Uterus (tissue), 3 donors: ENCODE measurements at regions not wholly inside any gene's neighbourhood (a gene's known extent, or its start where the extent isn't known, plus 50 kb on each side); places are given as distances from the start of the nearest gene placed in this dataset.

ENCODE experiments used
- DNase-seq, 2 donors: peaks; one replicate each; pipeline ENCODE4 v3.0.0-alpha.2; 2019 to 2020
- H3K27ac ChIP-seq, 2 donors: fragments of 200-600 bp; sonication (generic); 1 replicate in 1 of 2; 2 replicates in 1 of 2; pipeline ENCODE4 v1.5.1; 2016 to 2018
- H3K27me3 ChIP-seq, 2 donors: fragments of 200-600 bp; sonication (generic); one replicate each; pipeline ENCODE4 v1.5.1; 2018 to 2019; ENCODE audit warnings: control low read depth in 1 of 2
- H3K36me3 ChIP-seq, 2 donors: fragments of 200-600 bp; sonication (generic); one replicate each; pipeline ENCODE4 v1.5.1; 2019; ENCODE audit warnings: control low read depth in 1 of 2
- H3K4me1 ChIP-seq, 2 donors: fragments of 200-600 bp; sonication (generic); one replicate each; pipeline ENCODE4 v1.5.1; 2018 to 2019; ENCODE audit warnings: control low read depth in 1 of 2
- H3K4me3 ChIP-seq, 2 donors: fragments of 200-600 bp; sonication (generic); 1 replicate in 1 of 2; 2 replicates in 1 of 2; pipeline ENCODE4 v1.5.1; 2018 to 2019; ENCODE audit warnings: mild to moderate bottlenecking in 1 of 2
- H3K9me3 ChIP-seq, 2 donors: fragments of 200-600 bp; sonication (generic); one replicate each; pipeline ENCODE4 v1.5.1; 2019; ENCODE audit warnings: control low read depth in 1 of 2
- POLR2A ChIP-seq, 2 donors: fragments of 450-650 bp; IDR thresholded peaks; one replicate each; pipeline ENCODE4 v1.6.1; 2016; ENCODE audit warnings: antibody characterized with exemption in 2 of 2, mild to moderate bottlenecking in 1 of 2, moderate library complexity in 1 of 2
- intact Hi-C: fragments of 100-400 bp; cut with DNase I; formaldehyde crosslinking; loops from one replicate; pipeline ENCODE4 v1.15.1; 2023; ENCODE audit warnings: low total_unique reads
- TF ChIP-seq, protein P1 (sequence below), 4 experiments: fragments of 200-600 bp in 2 of 4; fragments of 450-650 bp in 2 of 4; sonication (generic) in 2 of 4; IDR thresholded peaks; one replicate each; pipeline ENCODE4 v1.5.1; 2016 to 2019; ENCODE audit warnings: antibody characterized with exemption in 4 of 4, mild to moderate bottlenecking in 2 of 4, moderate library complexity in 1 of 4
- donor health status: DM: yes; HTN: yes; CAD: no.

DNA sequence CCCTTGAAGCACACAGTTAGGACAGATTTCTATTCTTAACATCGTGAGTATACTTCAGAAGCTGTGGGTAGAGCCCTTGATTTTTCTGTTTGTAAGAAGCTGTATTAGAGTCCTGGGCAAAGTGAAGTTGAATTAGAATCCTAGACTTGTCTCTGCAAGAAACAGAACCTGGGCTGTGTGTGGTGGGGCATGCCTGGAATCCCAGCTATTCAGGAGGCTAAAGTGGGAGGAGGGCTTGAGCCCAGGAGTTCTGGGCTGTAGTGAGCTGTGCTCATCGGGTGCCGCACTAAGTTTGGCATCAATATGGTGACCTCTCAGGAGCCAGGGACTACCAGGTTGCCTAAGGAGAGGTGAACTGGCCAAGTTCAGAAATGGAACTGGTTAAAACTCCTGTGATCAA, 183.4 kb downstream of the GNAI1 start:
- TF ChIP-seq, protein P1, sequence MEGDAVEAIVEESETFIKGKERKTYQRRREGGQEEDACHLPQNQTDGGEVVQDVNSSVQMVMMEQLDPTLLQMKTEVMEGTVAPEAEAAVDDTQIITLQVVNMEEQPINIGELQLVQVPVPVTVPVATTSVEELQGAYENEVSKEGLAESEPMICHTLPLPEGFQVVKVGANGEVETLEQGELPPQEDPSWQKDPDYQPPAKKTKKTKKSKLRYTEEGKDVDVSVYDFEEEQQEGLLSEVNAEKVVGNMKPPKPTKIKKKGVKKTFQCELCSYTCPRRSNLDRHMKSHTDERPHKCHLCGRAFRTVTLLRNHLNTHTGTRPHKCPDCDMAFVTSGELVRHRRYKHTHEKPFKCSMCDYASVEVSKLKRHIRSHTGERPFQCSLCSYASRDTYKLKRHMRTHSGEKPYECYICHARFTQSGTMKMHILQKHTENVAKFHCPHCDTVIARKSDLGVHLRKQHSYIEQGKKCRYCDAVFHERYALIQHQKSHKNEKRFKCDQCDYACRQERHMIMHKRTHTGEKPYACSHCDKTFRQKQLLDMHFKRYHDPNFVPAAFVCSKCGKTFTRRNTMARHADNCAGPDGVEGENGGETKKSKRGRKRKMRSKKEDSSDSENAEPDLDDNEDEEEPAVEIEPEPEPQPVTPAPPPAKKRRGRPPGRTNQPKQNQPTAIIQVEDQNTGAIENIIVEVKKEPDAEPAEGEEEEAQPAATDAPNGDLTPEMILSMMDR (IDR thresholded peaks at IDR 0.05) = no peak
- TF ChIP-seq POLR2A (IDR thresholded peaks at IDR 0.05) = no peak
- H3K36me3 ChIP-seq = no peaks in the 10 kb centered on the region
- H3K9me3 ChIP-seq = no peaks in the 10 kb centered on the region
- intact Hi-C loops = no loop called here
- H3K27ac ChIP-seq = no peak overlapping the region
- no peak overlapping the region for H3K4me3 ChIP-seq
- no peaks in the 10 kb centered on the region for H3K27me3 ChIP-seq
- DNase-seq = no peak
- no peaks in the 10 kb centered on the region for H3K4me1 ChIP-seq

DNA sequence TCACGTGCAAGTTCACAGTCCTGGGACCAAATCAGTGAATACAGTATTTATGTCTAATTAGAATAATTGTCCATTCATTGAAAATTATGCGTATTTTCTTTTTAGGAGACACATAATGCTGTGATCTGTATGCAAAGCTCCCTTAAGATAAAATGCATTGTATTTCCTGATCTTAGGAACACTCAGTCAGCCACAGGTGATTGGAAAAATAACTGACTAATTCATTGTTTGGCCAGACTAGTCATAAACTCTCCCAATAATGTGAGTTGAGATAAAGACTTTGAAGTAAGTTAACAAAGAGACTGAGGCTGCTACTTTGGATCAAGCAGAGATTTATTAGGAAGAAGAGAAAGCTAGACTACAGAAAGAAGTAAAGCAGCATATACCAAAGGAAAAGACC, 182.2 kb downstream of the GNAI1 start:
- H3K36me3 ChIP-seq = no peaks in the 10 kb centered on the region
- no peak for TF ChIP-seq POLR2A (IDR thresholded peaks at IDR 0.05)
- TF ChIP-seq, protein P1 (IDR thresholded peaks at IDR 0.05) = no peak
- no peak for DNase-seq
- H3K27me3 ChIP-seq = no peaks in the 10 kb centered on the region
- H3K9me3 ChIP-seq = no peaks in the 10 kb centered on the region
- H3K27ac ChIP-seq = no peak overlapping the region
- no peaks in the 10 kb centered on the region for H3K4me1 ChIP-seq
- no peak overlapping the region for H3K4me3 ChIP-seq
- intact Hi-C loops = no loop called here

DNA sequence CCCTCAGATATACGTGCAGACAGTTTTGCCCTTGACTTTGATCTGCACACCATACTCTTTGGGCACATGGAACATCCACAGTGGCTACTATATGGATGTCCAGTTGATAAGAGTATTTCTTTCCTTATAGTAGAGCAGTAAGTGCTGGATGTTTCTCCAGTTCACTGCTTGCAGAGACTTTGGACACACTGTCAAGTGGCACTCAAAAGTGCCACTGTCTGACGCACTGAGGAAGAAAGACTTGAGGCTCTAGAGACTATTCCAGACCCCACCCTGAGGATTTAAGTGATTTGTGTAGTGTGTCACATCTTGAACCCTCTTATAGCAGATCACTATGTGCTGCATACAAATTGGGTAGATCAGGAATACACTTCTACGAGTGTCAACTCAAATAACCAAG, 179.1 kb downstream of the GNAI1 start:
- no peaks in the 10 kb centered on the region for H3K27me3 ChIP-seq
- no peaks in the 10 kb centered on the region for H3K4me1 ChIP-seq
- intact Hi-C loops = no loop called here
- no peak overlapping the region for H3K27ac ChIP-seq
- H3K4me3 ChIP-seq = no peak overlapping the region
- no peaks in the 10 kb centered on the region for H3K36me3 ChIP-seq
- no peak for DNase-seq
- no peak for TF ChIP-seq POLR2A (IDR thresholded peaks at IDR 0.05)
- TF ChIP-seq, protein P1 (IDR thresholded peaks at IDR 0.05) = no peak
- no peaks in the 10 kb centered on the region for H3K9me3 ChIP-seq

DNA sequence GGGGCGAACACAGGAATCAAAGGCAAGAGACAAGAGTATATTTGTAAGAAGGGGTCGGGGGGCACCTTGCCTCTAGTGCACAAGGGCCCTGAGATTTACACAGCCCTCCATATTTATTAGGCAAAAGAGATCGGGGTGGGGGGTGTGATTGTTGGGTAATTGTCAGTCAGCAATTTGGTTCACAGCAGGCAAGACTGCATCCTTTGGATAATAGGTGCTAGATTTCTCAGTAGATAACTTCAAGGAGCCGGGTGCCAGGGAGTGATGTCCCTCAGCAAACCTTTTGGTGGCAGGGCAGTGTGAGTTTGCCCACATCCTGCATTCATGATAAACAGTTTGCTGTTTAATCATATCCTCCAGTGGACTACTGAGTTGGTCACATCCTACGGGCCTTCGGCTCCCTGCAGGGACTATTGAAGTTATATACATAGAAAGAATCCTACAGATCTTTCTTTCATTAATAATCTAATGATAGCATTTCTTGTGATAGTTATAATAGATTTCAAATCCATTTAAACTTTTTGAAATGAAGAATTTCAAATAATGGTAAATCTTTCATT, 178.5 kb downstream of the GNAI1 start:
- Histone ChIP-seq H3K27ac (no peak overlapping the region), H3K27me3 (no peaks in the 10 kb centered on the region)
- intact Hi-C loops = no loop called here

DNA sequence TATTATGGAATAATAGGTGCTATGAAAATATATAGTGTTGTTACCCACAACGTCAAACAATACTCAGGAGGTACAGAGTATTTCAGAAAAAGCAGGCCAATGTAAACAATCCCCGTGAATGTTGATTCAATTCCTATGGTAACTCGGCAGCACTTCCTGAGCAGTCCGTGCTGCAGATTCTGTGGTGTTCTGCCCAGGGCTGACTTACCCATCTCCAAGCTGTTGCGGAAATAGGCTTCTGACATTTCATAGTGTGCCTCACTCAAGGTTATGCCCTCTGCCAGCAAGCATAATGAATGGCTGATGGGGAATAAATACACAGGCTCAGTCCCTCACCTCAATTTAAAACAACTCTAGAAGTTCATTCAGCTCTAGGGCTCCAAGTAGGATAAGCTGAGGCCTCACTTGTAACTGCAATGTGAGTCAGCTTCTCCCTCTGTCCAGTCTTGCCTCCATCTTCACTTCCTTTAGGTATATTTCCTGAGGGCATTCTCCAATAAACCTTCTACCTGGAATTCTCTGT, 177.6 kb downstream of the GNAI1 start:
- Histone ChIP-seq H3K4me1 (no peaks in the 10 kb centered on the region), H3K27me3 (no peaks in the 10 kb centered on the region), H3K4me3 (no peak overlapping the region), H3K9me3 (no peaks in the 10 kb centered on the region), H3K27ac (no peak overlapping the region), H3K36me3 (no peaks in the 10 kb centered on the region)
- TF ChIP-seq, protein P1 (IDR thresholded peaks at IDR 0.05) = no peak
- TF ChIP-seq POLR2A (IDR thresholded peaks at IDR 0.05) = no peak
- no peak for DNase-seq
- intact Hi-C loops = no loop called here

More for the DNA sequence above, 178.5 kb downstream of the GNAI1 start:
- TF ChIP-seq, protein P1 (IDR thresholded peaks at IDR 0.05) = no peak
- no peak for TF ChIP-seq POLR2A (IDR thresholded peaks at IDR 0.05)
- Histone ChIP-seq H3K4me3 (no peak overlapping the region), H3K4me1 (no peaks in the 10 kb centered on the region), H3K36me3 (no peaks in the 10 kb centered on the region), H3K9me3 (no peaks in the 10 kb centered on the region)
- DNase-seq = no peak
